BLaER1 treated with 17β-estradiol and CSF1 and Interleukin-3, amounts not matched to agents 10 nM and 100 nM (cell line): ENCODE measurements at regions not wholly inside any gene's neighbourhood (a gene's known extent, or its start where the extent isn't known, plus 50 kb on each side); places are given as distances from the start of the nearest gene placed in this dataset.

Experiments used
- H3K27ac ChIP-seq, 11 experiments: shearing (Covaris generic); formaldehyde crosslinking; 2 replicates each; pipeline ENCODE4 v1.8.1; 2022
- H3K27me3 ChIP-seq, 11 experiments: shearing (Covaris generic); formaldehyde crosslinking; 2 replicates each; pipeline ENCODE4 v1.8.1; 2022
- H3K36me3 ChIP-seq, 11 experiments: shearing (Covaris generic); formaldehyde crosslinking; 2 replicates each; pipeline ENCODE4 v1.8.1; 2022
- H3K4me1 ChIP-seq, 10 experiments: shearing (Covaris generic); formaldehyde crosslinking; 2 replicates each; pipeline ENCODE4 v1.8.1; 2022
- H3K4me2 ChIP-seq, 11 experiments: shearing (Covaris generic); formaldehyde crosslinking; 2 replicates each; pipeline ENCODE4 v1.8.1; 2022
- H3K4me3 ChIP-seq, 10 experiments: shearing (Covaris generic); formaldehyde crosslinking; 2 replicates each; pipeline ENCODE4 v1.8.1; 2022
- H3K9ac ChIP-seq, 11 experiments: shearing (Covaris generic); formaldehyde crosslinking; 2 replicates each; pipeline ENCODE4 v1.8.1; 2022
- H3K9me3 ChIP-seq, 11 experiments: shearing (Covaris generic); formaldehyde crosslinking; replicated peaks in 1 of 11; 2 replicates each; pipeline ENCODE4 v1.8.1; 2022
- H4K20me1 ChIP-seq, 11 experiments: shearing (Covaris generic); formaldehyde crosslinking; 2 replicates each; pipeline ENCODE4 v1.8.1; 2022
- Cebpa-rat ChIP-seq, 11 experiments: shearing (Covaris generic); IDR thresholded peaks; 2 replicates each; pipeline ENCODE4 v1.8.1; 2022

DNA sequence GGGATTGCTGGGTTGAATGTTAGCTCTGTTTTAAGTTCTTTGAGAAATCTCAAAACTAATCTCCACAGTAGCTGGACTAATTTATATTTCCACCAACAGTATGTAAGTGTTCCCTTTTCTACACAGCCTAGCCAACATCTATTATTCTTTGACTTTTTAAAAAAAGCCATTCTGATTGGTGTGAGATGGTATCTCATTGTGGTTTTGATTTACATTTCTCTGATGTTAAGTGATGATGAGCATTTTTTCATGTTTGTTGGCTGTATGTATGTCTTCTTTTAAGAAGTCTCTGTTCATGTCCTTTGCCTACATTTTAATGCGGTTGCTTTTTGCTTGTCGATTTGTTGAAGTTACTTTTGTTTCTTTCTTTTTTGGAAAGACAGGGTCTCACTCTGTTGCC lies 301.1 kb upstream of the OR4E1 start:
- H3K9ac ChIP-seq: no peak overlapping the region
- H3K4me2 ChIP-seq: no peak overlapping the region
- no peaks in the 10 kb centered on the region for H3K36me3 ChIP-seq
- H3K4me3 ChIP-seq: no peak overlapping the region
- no peak overlapping the region for H3K27ac ChIP-seq
- no peaks in the 10 kb centered on the region for H3K27me3 ChIP-seq
- no peaks in the 10 kb centered on the region; a peak in 1 of 22 replicates for H4K20me1 ChIP-seq
- H3K9me3 ChIP-seq: no peaks in the 10 kb centered on the region
- peaks cover 0 to 12% (median 11%) of the 10 kb centered on the region in 10 experiments; a peak in 13 of 20 replicates for H3K4me1 ChIP-seq
- TF ChIP-seq Cebpa-rat (IDR thresholded peaks at IDR 0.05): no peak

DNA sequence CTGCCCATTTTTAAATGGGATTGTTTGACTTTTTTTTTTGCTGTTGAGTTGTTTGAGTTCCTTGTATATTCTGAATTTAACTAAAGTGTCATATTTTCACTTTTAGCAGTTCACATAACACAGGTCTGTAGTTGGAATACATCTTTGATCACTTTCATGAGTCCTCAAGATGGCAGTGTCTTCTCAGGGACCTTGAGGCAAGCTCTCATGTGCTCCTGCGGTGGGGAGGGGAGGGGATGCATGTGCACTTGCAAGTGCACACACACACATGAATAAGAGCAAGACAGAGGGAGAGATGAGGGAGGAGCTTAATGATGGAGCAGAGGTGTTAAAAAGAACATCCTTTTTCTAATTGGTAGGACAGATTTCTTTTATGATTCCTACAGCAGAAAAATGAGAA lies 291.4 kb upstream of the OR4E1 start:
- H3K36me3 ChIP-seq: no peaks in the 10 kb centered on the region
- H3K9ac ChIP-seq: no peak overlapping the region
- H3K4me2 ChIP-seq: no peak overlapping the region
- H3K9me3 ChIP-seq: no peaks in the 10 kb centered on the region
- no peak overlapping the region for H3K27ac ChIP-seq
- no peaks in the 10 kb centered on the region for H3K27me3 ChIP-seq
- H4K20me1 ChIP-seq: no peaks in the 10 kb centered on the region
- no peak overlapping the region for H3K4me3 ChIP-seq
- no peak for TF ChIP-seq Cebpa-rat (IDR thresholded peaks at IDR 0.05)
- no peaks in the 10 kb centered on the region for H3K4me1 ChIP-seq

- Histone ChIP-seq H3K4me1 (no peaks in the 10 kb centered on the region), H3K4me2 (no peak overlapping the region), H4K20me1 (no peaks in the 10 kb centered on the region), H3K4me3 (no peak overlapping the region), H3K9ac (no peak overlapping the region), H3K9me3 (peaks cover 0 to under 1% (median 0%) of the 10 kb centered on the region in 11 experiments; a peak in 3 of 22 replicates), H3K36me3 (no peaks in the 10 kb centered on the region), H3K27me3 (no peaks in the 10 kb centered on the region), H3K27ac (no peak overlapping the region)
- TF ChIP-seq Cebpa-rat (IDR thresholded peaks at IDR 0.05): no peak
Measured at GRCh38 chr14:21964180-21964579, 290.6 kb upstream of the OR4E1 start.

DNA sequence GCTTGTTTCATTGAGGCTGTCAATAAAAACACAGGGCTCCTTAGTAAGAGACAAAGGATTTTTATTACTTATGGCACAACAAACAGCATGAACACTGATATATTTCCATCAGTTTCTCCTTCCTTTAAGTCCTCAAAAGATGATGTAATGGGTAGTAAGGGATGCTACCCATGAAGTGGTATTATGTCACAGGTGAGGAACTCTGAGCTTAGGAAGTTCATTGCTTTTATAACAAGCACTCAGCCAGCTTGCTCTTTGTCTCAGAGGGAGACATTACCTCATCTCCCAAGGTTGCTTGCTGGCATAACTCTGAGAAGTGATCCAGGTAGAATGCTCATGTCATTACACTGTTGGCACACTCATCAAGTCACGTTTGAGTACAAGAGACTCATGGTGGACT lies 287.0 kb upstream of the OR4E1 start:
- Histone ChIP-seq H3K4me3 (no peak overlapping the region), H3K9me3 (peaks cover 12 to 22% (median 18%) of the 10 kb centered on the region in 11 experiments; a peak in 19 of 22 replicates), H3K27ac (no peak overlapping the region)

DNA sequence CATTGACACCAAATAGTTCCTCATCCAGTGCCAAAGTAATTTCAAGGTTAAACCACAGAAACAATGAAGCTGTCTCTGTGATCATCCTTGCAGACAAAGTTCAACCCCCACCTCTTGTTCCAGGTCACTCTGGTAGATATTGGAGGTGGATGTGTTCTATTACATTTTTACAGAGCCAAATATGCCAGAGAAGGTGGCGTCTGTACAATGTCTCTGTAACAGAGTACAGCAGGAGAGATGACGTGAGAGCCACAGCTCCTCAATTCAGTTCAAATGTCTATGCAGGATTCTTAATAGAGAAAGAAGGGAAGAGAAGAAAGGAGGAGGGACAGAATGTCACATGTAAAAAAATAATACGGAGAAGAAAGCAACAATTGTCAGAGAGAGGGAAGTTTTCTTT lies 268.3 kb upstream of the OR4E1 start:
- no peaks in the 10 kb centered on the region; a peak in 1 of 22 replicates for H3K27me3 ChIP-seq

More for the DNA sequence above, 287.0 kb upstream of the OR4E1 start:
- no peak for TF ChIP-seq Cebpa-rat (IDR thresholded peaks at IDR 0.05)
- no peaks in the 10 kb centered on the region for H3K4me1 ChIP-seq
- H3K4me2 ChIP-seq: no peak overlapping the region
- no peaks in the 10 kb centered on the region for H3K27me3 ChIP-seq
- no peaks in the 10 kb centered on the region for H4K20me1 ChIP-seq
- H3K9ac ChIP-seq: no peak overlapping the region
- H3K36me3 ChIP-seq: no peaks in the 10 kb centered on the region

GRCh38 chr14:21940887-21941856 lies 267.6 kb upstream of the OR4E1 start:
- H3K36me3 ChIP-seq: no peaks in the 10 kb centered on the region

More for the DNA sequence above, 268.3 kb upstream of the OR4E1 start:
- Histone ChIP-seq H3K27ac (no peak overlapping the region), H3K4me1 (no peaks in the 10 kb centered on the region), H3K4me2 (no peak overlapping the region), H4K20me1 (no peaks in the 10 kb centered on the region), H3K36me3 (no peaks in the 10 kb centered on the region), H3K4me3 (no peak overlapping the region), H3K9me3 (no peaks in the 10 kb centered on the region), H3K9ac (no peak overlapping the region)
- TF ChIP-seq Cebpa-rat (IDR thresholded peaks at IDR 0.05): no peak

DNA sequence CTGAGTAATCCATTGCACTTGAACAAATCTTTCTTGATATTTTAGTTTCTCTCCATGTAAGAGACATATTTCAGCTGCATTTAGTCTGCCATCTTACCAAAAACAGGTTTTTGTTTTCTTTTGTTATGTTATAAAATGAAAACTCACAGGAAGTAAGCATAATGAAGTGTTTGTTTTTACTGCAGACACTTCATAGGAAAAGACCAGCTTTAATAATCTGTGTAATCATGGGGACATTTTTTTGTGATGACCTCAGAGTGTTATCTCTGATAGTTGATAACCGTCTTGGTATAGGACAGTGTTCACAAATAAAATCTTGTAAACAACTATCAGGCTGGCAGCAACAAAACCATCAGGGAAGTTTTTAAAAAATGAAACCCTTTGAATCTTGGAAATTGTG lies 266.2 kb upstream of the OR4E1 start:
- H3K9me3 ChIP-seq: no peaks in the 10 kb centered on the region
- TF ChIP-seq Cebpa-rat (IDR thresholded peaks at IDR 0.05): no peak
- no peaks in the 10 kb centered on the region for H3K4me1 ChIP-seq
- no peak overlapping the region for H3K4me3 ChIP-seq
- H3K9ac ChIP-seq: no peak overlapping the region
- H3K4me2 ChIP-seq: no peak overlapping the region
- H3K36me3 ChIP-seq: no peaks in the 10 kb centered on the region
- H4K20me1 ChIP-seq: no peaks in the 10 kb centered on the region
- no peak overlapping the region for H3K27ac ChIP-seq
- no peaks in the 10 kb centered on the region; a peak in 1 of 22 replicates for H3K27me3 ChIP-seq

More at GRCh38 chr14:21940887-21941856, 267.6 kb upstream of the OR4E1 start:
- no peak overlapping the region for H3K9ac ChIP-seq
- no peak overlapping the region for H3K27ac ChIP-seq
- H3K4me1 ChIP-seq: no peaks in the 10 kb centered on the region
- H3K4me3 ChIP-seq: no peak overlapping the region
- H3K4me2 ChIP-seq: peak overlapping the region in 1 of 11 experiments; percentile 1; a peak in 1 of 22 replicates
- no peaks in the 10 kb centered on the region for H3K9me3 ChIP-seq
- H4K20me1 ChIP-seq: no peaks in the 10 kb centered on the region
- no peak for TF ChIP-seq Cebpa-rat (IDR thresholded peaks at IDR 0.05)
- H3K27me3 ChIP-seq: no peaks in the 10 kb centered on the region; a peak in 1 of 22 replicates

- Histone ChIP-seq H3K27me3 (no peaks in the 10 kb centered on the region; a peak in 1 of 22 replicates), H3K4me3 (no peak overlapping the region), H3K36me3 (no peaks in the 10 kb centered on the region), H4K20me1 (no peaks in the 10 kb centered on the region), H3K9me3 (no peaks in the 10 kb centered on the region), H3K4me1 (no peaks in the 10 kb centered on the region), H3K9ac (no peak overlapping the region), H3K27ac (no peak overlapping the region), H3K4me2 (no peak overlapping the region)
- TF ChIP-seq Cebpa-rat (IDR thresholded peaks at IDR 0.05): no peak
Measured at GRCh38 chr14:21937996-21938395, 264.4 kb upstream of the OR4E1 start.

- no peak overlapping the region for H3K4me3 ChIP-seq
- no peaks in the 10 kb centered on the region for H3K9me3 ChIP-seq
- no peaks in the 10 kb centered on the region for H4K20me1 ChIP-seq
- no peak for TF ChIP-seq Cebpa-rat (IDR thresholded peaks at IDR 0.05)
- no peaks in the 10 kb centered on the region for H3K36me3 ChIP-seq
- H3K9ac ChIP-seq: no peak overlapping the region
- H3K27ac ChIP-seq: no peak overlapping the region
- H3K27me3 ChIP-seq: no peaks in the 10 kb centered on the region; a peak in 1 of 22 replicates
- no peak overlapping the region for H3K4me2 ChIP-seq
- no peaks in the 10 kb centered on the region for H3K4me1 ChIP-seq
Measured at GRCh38 chr14:21933681-21934080, 260.1 kb upstream of the OR4E1 start.
